GM12878 (cell line): ENCODE measurements at regions not wholly inside any gene's neighbourhood (a gene's known extent, or its start where the extent isn't known, plus 50 kb on each side); places are given as distances from the start of the nearest gene placed in this dataset.

Experiments
- ATAC-seq: fragments of 200-7000 bp; cut with Tn5 transposase; 3 replicates; pipeline ENCODE4 v1.9.1; 2020; ENCODE audit warnings: mild to moderate bottlenecking, moderate library complexity
- BruUV-seq: library from RNA; stranded (reverse); fragments of 400-500 nt; replicated peaks from 2 replicates; lab custom pipeline; 2021; lab: Mats Ljungman, UMichigan
- CTCF ChIA-PET: fragments of 300-600 bp; sonication (Branson Sonifier 250); formaldehyde crosslinking; extraction: SDS; loops from one replicate; lab custom pipeline; 2021; ENCODE audit warnings: inconsistent platforms; lab: Yijun Ruan, JAX
- POLR2A ChIA-PET: fragments of 350-600 bp; formaldehyde crosslinking; extraction: SDS; loops from one replicate; lab custom pipeline; 2021; ENCODE audit warnings: inconsistent platforms; lab: Charles Lee
- RAD21 ChIA-PET: fragments of 300-600 bp; sonication (Branson Sonifier 250); formaldehyde crosslinking; loops from one replicate; lab custom pipeline; 2023; ENCODE audit warnings: antibody characterized with exemption; ENCODE audit not compliant: unreplicated experiment; lab: Charles Lee
- SMC1A ChIA-PET: fragments of 300-600 bp; sonication (Branson Sonifier 250); formaldehyde crosslinking; loops from one replicate; lab custom pipeline; 2023; ENCODE audit not compliant: unreplicated experiment, uncharacterized antibody; lab: Charles Lee
- DNase-seq: peaks from one replicate; pipeline ENCODE4 v3.0.0-alpha.2; 2011; ENCODE audit warnings: low read depth, low spot score
- FAIRE-seq: peaks from 3 replicates; lab custom pipeline; 2011; peaks lifted over from hg19 to GRCh38; lab: Jason Lieb, UNC
- H2AFZ ChIP-seq: 2 replicates; pipeline ENCODE4 v1.6.0; 2011; ENCODE audit warnings: low read depth, low read length, control low read depth; ENCODE audit not compliant: control insufficient read depth
- H3K27ac ChIP-seq: 2 replicates; pipeline ENCODE4 v1.5.1; 2011; ENCODE audit warnings: control low read depth; ENCODE audit not compliant: control insufficient read depth, insufficient read depth
- H3K27me3 ChIP-seq, 2 experiments: replicated peaks in 1 of 2; 2 replicates each; pipeline versions ENCODE4 v1.6.0 to v1.6.1; 2011; ENCODE audit warnings: low read length in 1 of 2; ENCODE audit not compliant: control insufficient read depth in 2 of 2, insufficient read depth in 2 of 2
- H3K36me3 ChIP-seq, 2 experiments: 2 replicates each; pipeline ENCODE4 v1.5.1; 2011; ENCODE audit warnings: low read length in 1 of 2; ENCODE audit not compliant: control insufficient read depth in 2 of 2, insufficient read depth in 2 of 2
- H3K4me1 ChIP-seq: 2 replicates; pipeline ENCODE4 v1.6.1; 2011; ENCODE audit warnings: mild to moderate bottlenecking, low read length, moderate library complexity, mixed read lengths; ENCODE audit not compliant: control insufficient read depth, insufficient read depth
- H3K4me2 ChIP-seq: 2 replicates; pipeline ENCODE4 v1.6.0; 2011; ENCODE audit warnings: control low read depth; ENCODE audit not compliant: control insufficient read depth, insufficient read depth
- H3K4me3 ChIP-seq: fragments of 200-600 bp; sonication (generic); 2 replicates; pipeline ENCODE4 v1.5.1; 2016
- H3K79me2 ChIP-seq: 2 replicates; pipeline ENCODE4 v1.6.0; 2011; ENCODE audit warnings: low read length; ENCODE audit not compliant: control insufficient read depth, insufficient read depth
- H3K9ac ChIP-seq: 2 replicates; pipeline ENCODE4 v1.8.0; 2011; ENCODE audit warnings: low read length, control low read depth, mixed read lengths; ENCODE audit not compliant: control insufficient read depth, insufficient read depth
- H3K9me3 ChIP-seq: replicated peaks from 3 replicates; pipeline ENCODE4 v1.5.1; 2011; ENCODE audit warnings: mild to moderate bottlenecking, low read length; ENCODE audit not compliant: control insufficient read depth, insufficient read depth
- H4K20me1 ChIP-seq: 2 replicates; pipeline ENCODE4 v1.6.0; 2011; ENCODE audit not compliant: control insufficient read depth, insufficient read depth
- CHD1 ChIP-seq: IDR thresholded peaks from 2 replicates; pipeline ENCODE4 v1.6.1; 2012; ENCODE audit warnings: low read depth, low read length, improper control_type of control experiment
- HCFC1 ChIP-seq: fragments of 150-350 bp; IDR thresholded peaks from 2 replicates; pipeline ENCODE4 v1.6.1; 2014; ENCODE audit warnings: low read length
- MYB ChIP-seq: fragments of 150-350 bp; IDR thresholded peaks from 2 replicates; pipeline ENCODE4 v1.6.1; 2014; ENCODE audit warnings: mild to moderate bottlenecking, low read depth, low read length, borderline replicate concordance
- RUNX3 ChIP-seq: IDR thresholded peaks from 2 replicates; pipeline ENCODE4 v1.6.1; 2012; ENCODE audit warnings: low read length, inconsistent platforms
- SREBF1 ChIP-seq: IDR thresholded peaks from 2 replicates; pipeline ENCODE4 v1.6.1; 2012; ENCODE audit warnings: mild to moderate bottlenecking, low read length
- WRNIP1 ChIP-seq: IDR thresholded peaks from 2 replicates; pipeline ENCODE4 v1.6.1; 2011; ENCODE audit warnings: low read depth, low read length, improper control_type of control experiment, borderline replicate concordance
- ZNF207 ChIP-seq: fragments of 450-650 bp; IDR thresholded peaks from 2 replicates; pipeline ENCODE4 v1.6.1; 2014; ENCODE audit warnings: antibody characterized with exemption, mild to moderate bottlenecking, borderline replicate concordance
- WGBS: methylation state at CpG from one replicate; pipeline ENCODE4 v1.1.6; 2016; ENCODE audit warnings: low lambda C conversion rate; ENCODE audit not compliant: insufficient replicate concordance, insufficient coverage; ENCODE audit errors: missing lambda C conversion rate; 5-methylcytosine and 5-hydroxymethylcytosine counted together
- in situ Hi-C: fragments of 300-500 bp; cut with MboI; formaldehyde crosslinking; loops from 9 replicates; pipeline ENCODE4 v1.14.3; 2018; ENCODE audit warnings: mixed read lengths
- intact Hi-C: fragments of 100-400 bp; cut with micrococcal nuclease; formaldehyde crosslinking; loops from one replicate; pipeline ENCODE4 v1.14.2; 2022; ENCODE audit not compliant: unreplicated experiment
- TF ChIP-seq, protein P1 (sequence below): fragments of 150-350 bp; IDR thresholded peaks from 2 replicates; pipeline ENCODE4 v1.6.1; 2014; ENCODE audit warnings: mild to moderate bottlenecking, low read depth, low read length
- TF ChIP-seq, protein P2 (sequence below): fragments of 450-650 bp; IDR thresholded peaks from 2 replicates; pipeline ENCODE4 v1.6.1; 2014; ENCODE audit warnings: mild to moderate bottlenecking
- TF ChIP-seq, protein P3 (sequence below): fragments of 450-650 bp; IDR thresholded peaks from 2 replicates; pipeline ENCODE4 v1.6.1; 2017; ENCODE audit warnings: mild to moderate bottlenecking, moderate library complexity
- TF ChIP-seq, protein P4 (sequence below): fragments of 450-650 bp; IDR thresholded peaks from 2 replicates; pipeline ENCODE4 v1.6.1; 2016; ENCODE audit warnings: mild to moderate bottlenecking, moderate library complexity, borderline replicate concordance

DNA sequence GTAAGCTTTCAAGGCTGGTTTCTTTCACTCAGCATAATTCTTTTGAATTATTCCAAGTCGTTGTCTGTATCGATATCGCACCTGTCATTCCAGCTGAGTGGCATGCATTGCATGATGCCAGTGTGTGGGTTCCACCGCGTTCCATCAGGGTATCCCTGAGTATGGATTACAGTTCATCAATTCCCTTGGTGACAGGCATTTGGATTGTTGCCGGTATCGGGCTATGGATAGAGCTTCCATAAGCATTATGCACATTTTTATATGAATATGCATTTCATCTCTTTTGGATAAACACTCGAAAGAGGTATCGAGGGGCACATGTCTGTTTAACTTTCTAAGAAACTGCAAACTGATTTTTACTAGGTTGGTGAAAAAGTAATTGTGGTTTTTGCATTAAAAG is 698.8 kb downstream of the BRD1 start (continued):
- TF ChIP-seq MYB, result no peak
- TF ChIP-seq, protein P1, sequence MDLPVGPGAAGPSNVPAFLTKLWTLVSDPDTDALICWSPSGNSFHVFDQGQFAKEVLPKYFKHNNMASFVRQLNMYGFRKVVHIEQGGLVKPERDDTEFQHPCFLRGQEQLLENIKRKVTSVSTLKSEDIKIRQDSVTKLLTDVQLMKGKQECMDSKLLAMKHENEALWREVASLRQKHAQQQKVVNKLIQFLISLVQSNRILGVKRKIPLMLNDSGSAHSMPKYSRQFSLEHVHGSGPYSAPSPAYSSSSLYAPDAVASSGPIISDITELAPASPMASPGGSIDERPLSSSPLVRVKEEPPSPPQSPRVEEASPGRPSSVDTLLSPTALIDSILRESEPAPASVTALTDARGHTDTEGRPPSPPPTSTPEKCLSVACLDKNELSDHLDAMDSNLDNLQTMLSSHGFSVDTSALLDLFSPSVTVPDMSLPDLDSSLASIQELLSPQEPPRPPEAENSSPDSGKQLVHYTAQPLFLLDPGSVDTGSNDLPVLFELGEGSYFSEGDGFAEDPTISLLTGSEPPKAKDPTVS, result no peak

DNA sequence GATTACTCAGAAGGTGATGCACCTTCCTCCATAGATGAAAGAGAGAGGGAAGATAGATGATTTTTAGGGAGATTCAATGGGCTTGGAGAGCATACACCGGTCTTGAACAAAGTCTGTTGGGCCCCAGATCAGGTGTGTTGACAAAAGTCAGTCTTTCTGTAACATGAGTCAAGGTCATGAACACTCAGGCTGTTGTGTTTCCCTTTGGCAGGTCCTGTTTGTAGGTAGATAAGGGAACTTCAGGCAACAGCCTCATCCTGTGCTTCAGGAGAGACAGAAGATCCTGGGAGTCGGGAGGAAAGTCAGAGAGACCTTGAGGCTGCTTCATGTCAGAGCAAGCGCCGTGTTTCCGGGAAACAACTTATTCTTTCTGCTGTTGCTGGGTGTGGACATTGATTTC is 703.1 kb downstream of the BRD1 start:
- no peak for ATAC-seq
- ChIA-PET POLR2A (no interaction called here), RAD21 (no interaction called here), CTCF (no interaction called here), SMC1A (no interaction called here)
- Histone ChIP-seq H3K27me3 (no peaks in the 10 kb centered on the region), H3K9ac (no peak overlapping the region), H3K4me2 (no peak overlapping the region), H3K36me3 (no peaks in the 10 kb centered on the region), H3K27ac (no peak overlapping the region), H3K79me2 (no peaks in the 10 kb centered on the region), H3K9me3 (no peaks in the 10 kb centered on the region; the same call in 2 of the 3 replicates), H3K4me1 (no peaks in the 10 kb centered on the region)
- intact Hi-C loops (no loop called here), in situ Hi-C loops (no loop called here)
- BruUV-seq, result no TSS peak
- FAIRE-seq, result no peak
- DNase-seq, result no peak
- WGBS, result 3% methylated on average over 5 of the region's 5 CpGs
- TF ChIP-seq HCFC1 (no peak), WRNIP1 (no peak), SREBF1 (no peak), ZNF207 (no peak), CHD1 (no peak), RUNX3 (no peak)
- TF ChIP-seq, protein P2, sequence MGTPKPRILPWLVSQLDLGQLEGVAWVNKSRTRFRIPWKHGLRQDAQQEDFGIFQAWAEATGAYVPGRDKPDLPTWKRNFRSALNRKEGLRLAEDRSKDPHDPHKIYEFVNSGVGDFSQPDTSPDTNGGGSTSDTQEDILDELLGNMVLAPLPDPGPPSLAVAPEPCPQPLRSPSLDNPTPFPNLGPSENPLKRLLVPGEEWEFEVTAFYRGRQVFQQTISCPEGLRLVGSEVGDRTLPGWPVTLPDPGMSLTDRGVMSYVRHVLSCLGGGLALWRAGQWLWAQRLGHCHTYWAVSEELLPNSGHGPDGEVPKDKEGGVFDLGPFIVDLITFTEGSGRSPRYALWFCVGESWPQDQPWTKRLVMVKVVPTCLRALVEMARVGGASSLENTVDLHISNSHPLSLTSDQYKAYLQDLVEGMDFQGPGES, result no peak
- TF ChIP-seq, protein P3, sequence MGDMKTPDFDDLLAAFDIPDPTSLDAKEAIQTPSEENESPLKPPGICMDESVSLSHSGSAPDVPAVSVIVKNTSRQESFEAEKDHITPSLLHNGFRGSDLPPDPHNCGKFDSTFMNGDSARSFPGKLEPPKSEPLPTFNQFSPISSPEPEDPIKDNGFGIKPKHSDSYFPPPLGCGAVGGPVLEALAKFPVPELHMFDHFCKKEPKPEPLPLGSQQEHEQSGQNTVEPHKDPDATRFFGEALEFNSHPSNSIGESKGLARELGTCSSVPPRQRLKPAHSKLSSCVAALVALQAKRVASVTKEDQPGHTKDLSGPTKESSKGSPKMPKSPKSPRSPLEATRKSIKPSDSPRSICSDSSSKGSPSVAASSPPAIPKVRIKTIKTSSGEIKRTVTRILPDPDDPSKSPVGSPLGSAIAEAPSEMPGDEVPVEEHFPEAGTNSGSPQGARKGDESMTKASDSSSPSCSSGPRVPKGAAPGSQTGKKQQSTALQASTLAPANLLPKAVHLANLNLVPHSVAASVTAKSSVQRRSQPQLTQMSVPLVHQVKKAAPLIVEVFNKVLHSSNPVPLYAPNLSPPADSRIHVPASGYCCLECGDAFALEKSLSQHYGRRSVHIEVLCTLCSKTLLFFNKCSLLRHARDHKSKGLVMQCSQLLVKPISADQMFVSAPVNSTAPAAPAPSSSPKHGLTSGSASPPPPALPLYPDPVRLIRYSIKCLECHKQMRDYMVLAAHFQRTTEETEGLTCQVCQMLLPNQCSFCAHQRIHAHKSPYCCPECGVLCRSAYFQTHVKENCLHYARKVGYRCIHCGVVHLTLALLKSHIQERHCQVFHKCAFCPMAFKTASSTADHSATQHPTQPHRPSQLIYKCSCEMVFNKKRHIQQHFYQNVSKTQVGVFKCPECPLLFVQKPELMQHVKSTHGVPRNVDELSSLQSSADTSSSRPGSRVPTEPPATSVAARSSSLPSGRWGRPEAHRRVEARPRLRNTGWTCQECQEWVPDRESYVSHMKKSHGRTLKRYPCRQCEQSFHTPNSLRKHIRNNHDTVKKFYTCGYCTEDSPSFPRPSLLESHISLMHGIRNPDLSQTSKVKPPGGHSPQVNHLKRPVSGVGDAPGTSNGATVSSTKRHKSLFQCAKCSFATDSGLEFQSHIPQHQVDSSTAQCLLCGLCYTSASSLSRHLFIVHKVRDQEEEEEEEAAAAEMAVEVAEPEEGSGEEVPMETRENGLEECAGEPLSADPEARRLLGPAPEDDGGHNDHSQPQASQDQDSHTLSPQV, result no peak
- TF ChIP-seq, protein P4, sequence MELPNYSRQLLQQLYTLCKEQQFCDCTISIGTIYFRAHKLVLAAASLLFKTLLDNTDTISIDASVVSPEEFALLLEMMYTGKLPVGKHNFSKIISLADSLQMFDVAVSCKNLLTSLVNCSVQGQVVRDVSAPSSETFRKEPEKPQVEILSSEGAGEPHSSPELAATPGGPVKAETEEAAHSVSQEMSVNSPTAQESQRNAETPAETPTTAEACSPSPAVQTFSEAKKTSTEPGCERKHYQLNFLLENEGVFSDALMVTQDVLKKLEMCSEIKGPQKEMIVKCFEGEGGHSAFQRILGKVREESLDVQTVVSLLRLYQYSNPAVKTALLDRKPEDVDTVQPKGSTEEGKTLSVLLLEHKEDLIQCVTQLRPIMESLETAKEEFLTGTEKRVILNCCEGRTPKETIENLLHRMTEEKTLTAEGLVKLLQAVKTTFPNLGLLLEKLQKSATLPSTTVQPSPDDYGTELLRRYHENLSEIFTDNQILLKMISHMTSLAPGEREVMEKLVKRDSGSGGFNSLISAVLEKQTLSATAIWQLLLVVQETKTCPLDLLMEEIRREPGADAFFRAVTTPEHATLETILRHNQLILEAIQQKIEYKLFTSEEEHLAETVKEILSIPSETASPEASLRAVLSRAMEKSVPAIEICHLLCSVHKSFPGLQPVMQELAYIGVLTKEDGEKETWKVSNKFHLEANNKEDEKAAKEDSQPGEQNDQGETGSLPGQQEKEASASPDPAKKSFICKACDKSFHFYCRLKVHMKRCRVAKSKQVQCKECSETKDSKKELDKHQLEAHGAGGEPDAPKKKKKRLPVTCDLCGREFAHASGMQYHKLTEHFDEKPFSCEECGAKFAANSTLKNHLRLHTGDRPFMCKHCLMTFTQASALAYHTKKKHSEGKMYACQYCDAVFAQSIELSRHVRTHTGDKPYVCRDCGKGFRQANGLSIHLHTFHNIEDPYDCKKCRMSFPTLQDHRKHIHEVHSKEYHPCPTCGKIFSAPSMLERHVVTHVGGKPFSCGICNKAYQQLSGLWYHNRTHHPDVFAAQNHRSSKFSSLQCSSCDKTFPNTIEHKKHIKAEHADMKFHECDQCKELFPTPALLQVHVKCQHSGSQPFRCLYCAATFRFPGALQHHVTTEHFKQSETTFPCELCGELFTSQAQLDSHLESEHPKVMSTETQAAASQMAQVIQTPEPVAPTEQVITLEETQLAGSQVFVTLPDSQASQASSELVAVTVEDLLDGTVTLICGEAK, result no peak
- TF ChIP-seq, all 136 proteins: peak for 0
- Histone ChIP-seq H2AFZ (no peak overlapping the region), H3K4me3 (no peak overlapping the region), H4K20me1 (no peaks in the 10 kb centered on the region)
